Activated T-cell treated with anti-CD3 and anti-CD28 coated beads for 48 hours (primary cell): ENCODE measurements at regions not wholly inside any gene's neighbourhood (a gene's known extent, or its start where the extent isn't known, plus 50 kb on each side); places are given as distances from the start of the nearest gene placed in this dataset.

ENCODE experiments used
- DNase-seq: peaks from one replicate; pipeline ENCODE4 v3.0.0-alpha.2; 2020; ENCODE audit warnings: low read depth

DNA sequence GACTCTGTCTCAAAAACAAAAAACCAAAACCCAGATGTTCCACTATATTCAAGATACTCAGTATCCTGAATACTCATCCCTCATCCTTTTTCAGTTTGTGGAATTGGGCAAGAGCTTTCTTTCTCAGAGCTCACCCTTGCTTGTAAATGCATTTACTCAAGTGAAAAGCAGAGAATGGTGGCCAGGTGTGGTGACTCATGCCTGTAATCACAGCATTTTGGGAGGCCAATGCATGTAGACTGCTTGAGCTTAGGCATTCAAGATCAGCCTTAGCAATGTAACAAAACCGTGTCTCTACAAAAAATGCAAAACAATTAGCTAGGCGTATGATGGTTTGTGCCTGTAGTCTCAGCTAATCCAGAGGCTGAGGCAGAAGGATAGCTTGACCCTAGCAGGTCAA, 553.2 kb upstream of the AMELY start:
- DNase-seq: no peak

DNA sequence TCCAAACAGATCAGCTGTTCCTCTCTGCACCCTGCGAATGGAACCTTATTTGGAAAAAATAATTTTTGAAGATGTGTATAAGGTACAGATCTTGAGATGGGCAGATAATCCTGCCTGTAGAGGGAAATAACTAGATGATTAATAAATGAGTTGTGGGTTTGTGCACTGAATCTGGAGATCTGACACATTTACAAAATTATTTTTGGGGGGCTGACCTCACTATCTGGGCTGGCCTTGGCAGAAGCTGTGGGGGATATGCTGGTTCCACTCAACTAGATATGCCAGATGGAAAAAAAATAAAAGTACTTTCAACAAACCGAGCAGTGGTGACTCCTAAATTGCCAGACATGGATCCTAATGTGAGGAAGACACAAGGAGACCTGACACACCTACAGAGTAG, 552.2 kb upstream of the AMELY start:
- DNase-seq: no peak

DNA sequence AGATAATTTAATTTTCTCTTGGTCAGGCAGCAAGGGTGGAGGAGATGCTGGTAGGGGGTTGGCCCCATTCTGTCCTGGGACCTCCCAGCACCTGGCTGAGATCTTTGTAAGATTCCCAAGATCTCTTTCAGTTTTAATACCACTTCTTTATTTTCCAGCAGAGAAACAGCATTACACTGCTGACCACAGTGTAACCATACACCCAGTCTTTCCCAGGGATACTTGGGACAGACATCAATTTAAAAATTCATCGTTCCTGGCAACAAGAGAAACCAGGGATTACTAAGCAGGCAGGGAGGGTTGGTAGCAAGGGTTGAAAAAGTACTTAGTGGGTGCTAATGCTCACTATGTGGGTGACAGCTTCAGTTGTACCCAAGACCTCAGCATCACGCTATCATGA, 551.6 kb upstream of the AMELY start:
- DNase-seq: no peak

DNA sequence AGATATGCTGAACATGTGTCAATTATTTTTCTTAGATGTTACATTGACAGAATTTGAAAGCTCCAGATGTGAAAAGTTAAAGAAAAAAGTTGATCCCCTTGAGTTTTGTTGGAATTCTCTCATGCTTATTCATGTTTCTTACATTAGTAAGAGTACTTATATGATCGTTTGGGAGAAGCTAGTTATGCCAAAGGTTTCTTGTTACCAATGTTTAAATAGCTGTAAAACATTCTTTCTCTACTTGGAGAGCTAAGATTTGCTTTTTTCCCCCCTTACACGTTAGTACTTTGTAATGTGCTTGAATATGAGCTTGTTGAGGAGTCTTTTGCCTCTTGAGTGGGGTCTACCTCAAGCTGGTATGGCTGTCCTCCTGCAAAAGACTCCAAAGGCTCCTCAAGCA, 551.1 kb upstream of the AMELY start:
- DNase-seq: no peak

DNA sequence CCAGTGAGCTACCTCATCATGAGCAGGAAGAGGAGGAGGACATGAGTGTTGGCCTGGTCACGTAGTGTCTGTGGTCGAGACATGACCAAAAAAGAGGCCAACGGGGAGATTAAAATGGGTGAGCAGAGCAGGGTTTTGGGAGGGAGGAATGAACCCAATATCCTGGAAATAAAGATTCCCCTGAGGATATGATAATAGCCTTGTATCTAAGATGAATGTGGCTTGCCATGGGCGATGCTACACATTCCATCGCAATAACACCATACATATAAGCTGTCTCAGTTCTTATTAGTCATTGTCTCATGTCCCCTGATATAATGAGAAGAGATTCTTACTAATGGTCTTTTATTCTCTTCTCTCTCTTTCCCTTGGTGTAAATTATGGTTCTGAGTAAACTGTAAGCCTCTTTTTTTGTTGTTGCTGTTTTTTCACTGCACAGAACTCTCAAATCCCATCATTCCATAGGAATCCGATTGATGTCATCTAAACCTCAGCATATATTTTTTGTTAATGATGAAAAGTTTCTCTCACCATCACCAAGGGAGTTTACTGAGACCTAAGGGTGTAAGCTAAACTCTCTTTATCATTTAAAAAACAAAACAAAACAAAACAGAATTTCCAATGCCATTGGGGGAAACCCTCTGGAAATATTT, 550.4 kb upstream of the AMELY start:
- DNase-seq: no peak

DNA sequence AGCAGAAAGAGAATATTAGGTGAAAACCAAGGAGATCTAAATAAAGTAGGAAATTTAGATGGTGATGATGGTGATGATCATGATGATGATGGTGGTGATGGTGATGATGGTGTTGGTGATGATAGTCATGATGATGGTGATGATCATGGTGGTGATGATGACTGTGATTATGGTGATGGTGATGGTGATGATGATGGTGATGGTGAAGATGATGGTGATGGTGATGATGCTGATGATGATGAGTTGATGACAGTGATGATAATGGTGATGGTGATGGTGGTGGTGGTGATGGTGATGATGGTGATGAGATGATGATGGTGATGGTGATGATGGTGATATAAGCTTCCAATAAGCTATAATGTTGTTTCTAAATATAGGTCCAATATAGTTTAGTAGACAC, 548.2 kb upstream of the AMELY start:
- no peak for DNase-seq

DNA sequence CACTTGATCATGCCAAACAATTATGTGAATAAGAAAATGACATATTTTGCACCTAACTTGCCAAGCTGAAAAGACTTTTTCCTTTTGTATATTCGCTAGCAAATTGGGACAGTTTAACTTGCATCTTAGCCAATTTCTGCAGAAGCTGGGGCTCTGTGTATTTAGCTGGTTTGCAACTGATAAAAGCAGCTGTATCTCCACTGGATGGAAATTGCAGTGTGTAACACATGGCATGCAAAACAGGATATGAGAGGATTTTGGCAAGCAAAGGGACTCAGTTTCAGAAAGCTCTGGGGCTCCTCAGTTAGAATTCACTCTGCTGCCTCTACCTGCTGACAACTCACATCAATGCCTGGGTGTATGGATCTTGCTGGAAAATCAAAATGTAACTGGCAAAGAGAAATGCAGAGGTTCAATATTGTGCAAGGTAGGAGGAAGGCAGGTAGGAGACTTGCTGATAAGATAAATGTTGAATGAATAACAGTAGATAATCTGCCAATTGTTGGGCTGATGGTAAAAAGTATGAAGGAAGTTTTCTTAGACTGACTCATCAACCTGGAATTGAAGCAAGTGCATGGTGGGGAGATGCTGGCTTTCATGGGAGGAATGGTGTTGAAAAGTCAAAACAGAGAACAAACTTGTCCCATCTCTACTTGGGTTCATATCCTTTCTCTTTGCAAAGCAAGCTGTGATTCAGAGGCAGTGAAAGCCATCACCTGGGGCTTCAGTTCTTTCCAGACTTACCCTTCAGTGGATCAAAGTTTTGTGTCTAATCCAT, 546.9 kb upstream of the AMELY start:
- DNase-seq: no peak

DNA sequence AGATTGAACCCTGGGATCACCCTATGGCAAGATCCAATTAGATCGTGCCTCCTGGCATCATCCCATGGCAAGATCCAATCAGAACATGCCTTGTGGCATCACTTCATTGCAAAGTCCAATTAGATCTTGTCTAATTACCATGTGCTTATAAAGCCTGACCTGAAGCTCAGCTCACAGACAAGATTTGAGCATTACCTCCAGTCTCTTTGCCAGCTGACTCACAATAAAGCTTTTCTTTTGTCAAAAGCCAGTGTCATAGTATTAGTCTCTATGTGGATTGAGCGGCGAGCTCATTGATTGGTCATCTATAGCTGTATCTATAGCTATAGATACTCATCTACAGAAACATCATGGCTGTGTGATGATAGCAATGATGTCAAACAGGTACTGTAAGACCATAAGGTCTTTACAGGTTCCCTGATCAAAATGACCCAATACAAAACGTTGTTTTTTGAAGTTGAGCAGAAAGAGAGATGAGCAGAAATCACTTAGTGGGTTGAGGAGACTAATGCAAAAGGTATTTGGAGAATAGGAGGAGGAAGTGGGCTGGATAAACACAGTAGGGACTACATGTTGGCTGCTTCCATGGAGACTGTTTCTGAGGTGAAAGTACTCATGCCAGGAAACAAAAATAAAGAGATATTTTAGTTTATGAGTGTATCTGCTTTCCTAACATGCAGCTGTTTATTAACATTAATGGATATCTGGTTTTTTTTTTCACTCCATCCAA, 545.9 kb upstream of the AMELY start:
- DNase-seq: no peak

DNA sequence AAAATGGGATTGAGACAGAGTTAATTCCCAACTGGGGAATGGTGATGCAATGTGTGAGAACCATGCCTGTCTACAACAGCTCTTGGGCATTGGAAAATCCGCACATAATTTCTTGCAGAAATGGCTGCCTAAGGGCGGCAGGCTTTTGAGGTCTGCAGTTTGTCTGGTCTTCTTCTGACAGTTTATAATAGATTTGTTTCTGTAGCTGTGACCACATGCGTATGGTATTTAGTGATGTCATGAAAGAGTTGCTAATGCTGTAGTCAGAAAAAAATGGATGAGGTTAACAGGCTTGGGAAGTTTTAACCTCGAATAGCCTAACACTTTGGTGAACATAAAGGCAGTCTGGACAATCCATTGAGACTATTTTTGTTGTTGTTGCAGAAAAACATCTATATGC, 544.1 kb upstream of the AMELY start:
- DNase-seq: no peak

DNA sequence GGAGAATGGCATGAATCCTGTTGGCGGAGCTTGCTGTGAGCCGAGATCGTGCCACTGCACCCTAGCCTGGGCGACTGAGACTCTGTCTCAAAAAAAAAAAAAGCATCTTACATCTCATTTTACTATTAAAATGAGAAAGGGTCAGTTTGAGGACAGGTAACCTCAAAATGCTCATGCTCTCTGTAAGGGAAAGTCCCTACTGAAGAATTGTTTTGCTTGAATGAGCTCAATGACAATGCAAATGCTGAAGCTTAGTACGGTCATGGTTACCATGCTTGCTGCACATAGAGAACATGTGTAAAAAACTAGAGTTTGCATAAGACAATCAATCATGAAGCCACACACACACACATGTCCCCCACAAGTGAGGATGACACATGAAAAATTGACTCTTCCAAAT, 541.8 kb upstream of the AMELY start:
- no peak for DNase-seq

DNA sequence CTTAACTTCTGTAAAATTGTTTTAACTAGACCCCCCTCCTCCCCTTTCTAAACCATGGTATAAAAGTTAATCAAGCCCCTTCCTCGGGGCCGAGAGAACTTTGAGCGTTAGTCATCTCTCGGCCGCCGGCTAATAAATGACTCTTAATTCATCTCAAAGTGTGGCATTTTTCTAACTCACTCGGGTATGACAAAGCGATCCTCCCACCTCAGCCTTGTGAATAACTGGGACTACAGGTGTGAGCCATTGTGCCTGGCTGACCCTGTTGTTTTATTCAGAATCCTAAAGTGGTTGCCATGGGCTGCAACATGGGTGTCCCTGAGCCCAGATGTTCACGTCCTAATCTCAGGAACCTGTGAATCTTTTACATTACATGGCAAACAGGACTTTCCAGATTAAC, 540.7 kb upstream of the AMELY start:
- no peak for DNase-seq

DNA sequence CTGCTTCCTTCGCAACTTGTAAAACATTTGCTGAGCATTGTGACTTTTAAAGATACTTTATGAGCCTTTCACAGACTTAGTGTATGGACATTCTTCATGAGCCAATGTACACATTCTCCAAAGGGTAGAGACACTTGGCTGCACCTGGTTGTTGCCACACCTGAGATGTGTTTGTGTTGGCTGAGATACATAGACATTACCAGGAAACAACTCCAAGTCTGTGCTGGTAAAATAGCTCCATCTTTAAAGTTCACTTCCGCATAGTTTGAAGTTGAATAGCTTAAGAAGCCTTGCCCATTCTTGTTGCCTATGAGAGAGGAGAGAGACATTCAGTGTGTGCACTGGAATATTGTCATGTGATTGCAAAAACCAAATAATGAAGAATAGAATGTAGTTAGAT, 538.3 kb upstream of the AMELY start:
- no peak for DNase-seq

DNA sequence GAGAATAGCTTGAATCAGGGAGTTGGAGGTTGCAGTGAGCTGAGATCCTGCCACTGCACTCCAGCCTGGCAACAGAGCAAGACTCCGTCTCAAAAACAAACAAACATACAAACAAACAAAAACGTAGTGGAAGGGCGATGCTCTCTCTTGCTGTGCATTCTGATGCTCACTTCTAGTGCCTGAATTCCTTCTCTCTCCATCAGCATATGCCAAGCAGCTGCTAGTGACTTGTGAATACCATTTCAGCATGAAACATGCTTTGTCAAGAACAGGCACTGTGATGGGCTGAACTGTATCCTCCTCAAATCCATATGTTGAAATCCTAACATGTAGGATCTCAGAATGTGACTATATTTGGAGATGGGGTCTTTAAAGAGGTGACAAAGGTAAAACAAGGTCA, 537.1 kb upstream of the AMELY start:
- no peak for DNase-seq

DNA sequence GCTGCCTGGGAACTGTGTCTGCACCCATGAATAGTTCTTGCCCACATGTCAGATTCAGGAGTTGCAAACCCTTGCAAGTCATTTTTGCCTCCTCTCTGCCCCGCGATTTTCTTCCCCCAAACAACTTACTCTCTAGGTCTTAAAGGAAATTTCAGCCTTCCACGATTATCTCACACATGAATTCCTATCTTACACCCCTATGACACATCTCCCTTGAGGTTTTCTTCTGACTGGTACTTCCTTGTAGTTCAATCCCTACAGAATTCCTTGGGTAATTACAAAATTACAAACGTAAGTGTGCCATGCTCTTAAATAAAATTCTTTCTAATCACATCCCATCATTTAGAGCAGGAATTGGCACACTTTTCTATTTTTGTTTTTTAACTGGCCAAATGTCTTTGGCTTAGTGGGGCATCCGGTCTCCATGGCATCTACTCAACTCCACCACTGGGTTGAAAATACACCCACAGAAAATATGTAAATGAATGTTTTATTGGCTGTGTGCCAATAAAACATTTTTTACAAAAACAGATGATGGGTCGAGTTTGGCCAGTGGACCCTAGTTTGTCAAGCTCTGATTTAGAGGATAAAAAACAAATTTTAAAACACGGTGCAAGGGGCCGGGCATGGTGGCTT, 536.4 kb upstream of the AMELY start:
- DNase-seq: no peak

DNA sequence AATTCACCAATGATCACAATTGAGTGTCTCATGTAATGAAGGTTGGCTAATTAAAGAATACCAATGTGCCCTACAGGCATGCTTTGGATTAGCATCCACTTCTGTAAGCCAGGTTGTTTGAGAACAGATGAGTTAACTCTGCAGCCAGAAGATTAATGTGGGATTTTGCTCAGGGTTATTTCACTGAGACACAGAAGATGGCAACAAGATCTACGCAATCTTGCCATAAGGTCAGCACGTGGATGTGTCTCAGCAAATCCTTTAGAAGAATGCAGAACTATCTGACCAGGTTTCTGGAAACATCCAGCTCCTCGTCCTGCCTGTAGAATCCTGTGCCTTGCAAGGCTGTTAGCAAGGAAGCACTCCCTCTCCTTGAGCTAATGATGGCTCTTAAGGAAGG, 532.6 kb upstream of the AMELY start:
- no peak for DNase-seq

DNA sequence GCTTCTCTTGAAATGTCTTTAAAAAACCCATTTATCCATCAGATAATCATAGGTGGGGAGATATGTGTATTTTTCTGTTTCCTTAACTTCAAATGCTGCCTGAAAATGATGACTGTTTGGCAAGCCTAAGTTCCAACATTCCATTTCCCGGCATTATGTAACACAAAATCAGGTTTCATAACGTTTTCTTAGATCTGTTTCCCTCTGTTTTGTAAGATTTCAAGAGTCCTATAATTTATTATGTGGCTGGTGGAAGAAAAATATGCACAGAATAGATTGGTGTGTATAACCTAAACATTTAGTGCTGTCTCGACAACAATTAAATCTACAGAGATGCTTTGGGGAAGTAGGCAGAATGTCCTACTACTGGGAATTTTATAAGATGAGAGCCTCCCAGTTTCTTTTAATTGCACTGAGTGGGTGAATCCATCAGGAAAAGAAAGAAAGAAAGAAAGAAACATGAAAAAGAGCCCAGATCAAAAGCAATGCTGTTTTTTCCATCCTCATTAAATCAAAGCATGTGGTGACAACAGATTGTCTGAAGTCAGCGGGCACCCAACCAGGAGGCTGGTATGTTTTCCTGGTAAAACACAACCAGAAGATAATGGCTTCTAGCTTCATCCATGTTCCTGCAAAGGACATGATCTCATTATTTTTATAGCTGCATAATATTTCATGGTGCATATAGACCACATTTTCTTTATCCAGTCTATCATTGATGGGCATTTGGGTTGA, 529.4 kb upstream of the AMELY start:
- DNase-seq: no peak

DNA sequence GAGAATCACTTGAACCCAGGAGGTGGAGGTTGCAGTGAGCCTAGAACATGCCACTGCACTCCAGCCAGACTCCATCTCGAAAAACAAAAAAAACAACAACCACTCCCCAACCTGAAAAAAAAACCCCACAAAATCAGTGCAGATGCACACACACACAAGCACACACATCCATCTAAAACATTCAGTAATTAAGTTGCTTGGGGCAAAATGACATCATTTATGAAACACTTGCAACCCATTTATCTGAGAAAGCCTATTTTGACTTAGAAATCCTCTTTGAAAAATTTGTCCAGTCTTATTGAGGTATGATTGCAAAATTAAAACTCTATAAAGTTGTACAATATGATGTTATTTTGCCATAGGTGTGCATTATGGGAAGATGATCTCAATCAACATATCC, 525.5 kb upstream of the AMELY start:
- no peak for DNase-seq

DNA sequence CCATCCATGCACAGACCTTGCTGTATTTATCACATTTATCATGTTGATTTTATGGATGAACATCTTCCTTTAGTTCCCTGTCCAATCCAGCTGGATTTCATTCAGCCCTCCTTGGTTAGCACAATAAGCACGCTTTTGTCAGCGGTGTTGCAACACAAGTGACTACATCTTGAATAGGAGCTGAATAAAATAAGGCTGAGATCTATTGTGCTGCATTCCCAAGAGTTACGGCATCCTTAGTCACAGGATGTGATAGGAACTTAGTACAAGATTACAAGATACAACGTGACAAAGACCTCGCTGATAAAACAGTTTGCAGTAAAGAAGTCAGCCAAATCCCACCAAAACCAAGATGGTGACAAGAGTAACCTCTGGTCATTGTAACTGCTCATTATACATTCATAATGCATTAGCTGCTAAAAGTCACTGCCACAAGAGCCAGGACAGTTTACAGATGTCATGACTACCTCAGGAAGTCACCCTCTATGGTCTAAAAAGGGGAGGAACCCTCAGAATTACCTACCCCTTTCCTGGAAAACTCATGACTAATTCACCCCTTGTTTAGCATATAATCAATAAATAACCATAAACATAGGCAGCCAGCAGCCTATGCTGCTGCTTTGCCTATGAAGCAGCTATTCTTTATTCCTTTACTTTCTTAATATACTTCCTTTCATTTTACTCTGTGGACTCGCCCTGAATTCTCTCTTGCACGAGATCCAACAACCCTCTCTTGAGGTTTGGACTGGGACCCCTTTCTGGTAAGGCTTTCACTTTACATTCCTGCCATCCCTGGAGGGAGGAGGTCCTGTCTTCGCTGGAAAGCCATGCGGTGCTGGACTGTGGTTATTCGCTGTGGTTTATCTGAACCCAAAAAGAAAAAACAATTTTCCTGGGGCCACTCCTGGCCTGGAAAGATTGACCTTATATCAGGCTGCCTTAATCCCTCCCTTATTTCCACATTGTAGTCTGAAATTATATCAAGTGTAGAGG, 522.6 kb upstream of the AMELY start:
- DNase-seq: no peak

DNA sequence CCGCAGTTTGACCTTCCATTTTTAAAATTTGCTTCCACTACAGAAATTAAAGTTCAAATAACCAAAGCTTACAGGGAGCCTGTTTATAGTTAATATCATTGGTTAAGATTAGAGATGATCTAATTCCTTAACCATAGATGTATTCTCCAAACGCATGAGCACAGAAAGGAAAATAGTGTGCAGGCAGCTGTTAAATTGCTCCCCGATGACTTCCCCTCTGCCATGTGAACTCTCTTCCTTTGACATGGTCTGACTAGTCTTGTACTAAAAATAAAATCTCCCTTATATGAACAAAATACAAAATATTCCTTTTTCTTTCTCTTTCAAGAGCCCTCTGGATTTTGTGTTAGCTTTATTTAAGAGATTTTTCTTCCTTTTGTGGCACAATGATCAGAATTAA, 507.6 kb upstream of the AMELY start:
- no peak for DNase-seq

DNA sequence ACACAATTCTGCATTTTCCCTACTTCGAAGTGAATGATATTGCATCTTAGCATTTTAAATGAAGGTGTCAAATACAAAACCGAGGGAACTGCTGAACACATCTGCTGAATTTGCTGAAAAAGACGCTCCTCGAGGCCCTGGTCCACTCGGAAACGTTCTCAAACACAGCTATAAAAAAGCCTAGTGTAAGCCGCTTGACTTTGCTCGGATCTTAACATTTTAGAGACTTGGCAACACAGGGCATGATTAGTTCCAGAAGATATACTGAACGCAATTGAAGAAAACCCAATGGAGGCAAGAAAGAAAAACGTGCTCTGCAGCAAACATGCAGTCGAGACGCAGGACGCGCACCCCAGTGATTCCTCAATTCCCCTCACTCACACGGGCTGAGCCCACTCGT, 506.4 kb upstream of the AMELY start:
- no peak for DNase-seq

DNA sequence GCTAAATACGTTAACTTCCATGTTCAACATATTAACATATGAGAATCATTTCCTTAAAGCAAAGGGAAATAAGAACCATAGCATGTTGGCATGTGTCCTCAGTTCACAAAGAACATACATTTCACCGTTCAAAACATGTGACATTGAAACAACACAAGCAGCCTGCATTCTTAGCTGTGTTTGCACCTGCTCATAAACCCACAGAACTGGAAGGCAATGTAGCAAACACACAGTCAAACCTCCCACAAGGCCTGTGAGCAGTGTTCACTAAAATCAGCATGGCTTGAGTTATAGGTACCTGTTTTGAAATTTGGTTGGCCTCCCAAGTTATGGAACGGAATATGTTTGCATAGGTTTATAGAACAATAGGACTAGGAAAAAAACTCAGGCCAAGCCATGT, 504.9 kb upstream of the AMELY start:
- no peak for DNase-seq
